ENCODE measurements at regions not wholly inside any gene's neighbourhood (a gene's known extent, or its start where the extent isn't known, plus 50 kb on each side); places are given as distances from the start of the nearest gene placed in this dataset.

GRCh38 chr15:72980661-72981060, 71.6 kb upstream of the NEO1 start:
- TF ChIP-seq, protein P1, sequence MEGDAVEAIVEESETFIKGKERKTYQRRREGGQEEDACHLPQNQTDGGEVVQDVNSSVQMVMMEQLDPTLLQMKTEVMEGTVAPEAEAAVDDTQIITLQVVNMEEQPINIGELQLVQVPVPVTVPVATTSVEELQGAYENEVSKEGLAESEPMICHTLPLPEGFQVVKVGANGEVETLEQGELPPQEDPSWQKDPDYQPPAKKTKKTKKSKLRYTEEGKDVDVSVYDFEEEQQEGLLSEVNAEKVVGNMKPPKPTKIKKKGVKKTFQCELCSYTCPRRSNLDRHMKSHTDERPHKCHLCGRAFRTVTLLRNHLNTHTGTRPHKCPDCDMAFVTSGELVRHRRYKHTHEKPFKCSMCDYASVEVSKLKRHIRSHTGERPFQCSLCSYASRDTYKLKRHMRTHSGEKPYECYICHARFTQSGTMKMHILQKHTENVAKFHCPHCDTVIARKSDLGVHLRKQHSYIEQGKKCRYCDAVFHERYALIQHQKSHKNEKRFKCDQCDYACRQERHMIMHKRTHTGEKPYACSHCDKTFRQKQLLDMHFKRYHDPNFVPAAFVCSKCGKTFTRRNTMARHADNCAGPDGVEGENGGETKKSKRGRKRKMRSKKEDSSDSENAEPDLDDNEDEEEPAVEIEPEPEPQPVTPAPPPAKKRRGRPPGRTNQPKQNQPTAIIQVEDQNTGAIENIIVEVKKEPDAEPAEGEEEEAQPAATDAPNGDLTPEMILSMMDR (conservative IDR thresholded peaks at IDR 0.05; ENCODE audit: low read length) = no peak
- no peak for TF ChIP-seq EZH2phosphoT487 (IDR thresholded peaks at IDR 0.05; ENCODE audit: borderline replicate concordance)

All from Loucy (cell line).